TTC549 (cell line): ENCODE measurements at regions not wholly inside any gene's neighbourhood (a gene's known extent, or its start where the extent isn't known, plus 50 kb on each side); places are given as distances from the start of the nearest gene placed in this dataset.

Experiments
- FAIRE-seq: peaks from 2 replicates; lab custom pipeline; 2012; peaks lifted over from hg19 to GRCh38; lab: Jason Lieb, UNC

DNA sequence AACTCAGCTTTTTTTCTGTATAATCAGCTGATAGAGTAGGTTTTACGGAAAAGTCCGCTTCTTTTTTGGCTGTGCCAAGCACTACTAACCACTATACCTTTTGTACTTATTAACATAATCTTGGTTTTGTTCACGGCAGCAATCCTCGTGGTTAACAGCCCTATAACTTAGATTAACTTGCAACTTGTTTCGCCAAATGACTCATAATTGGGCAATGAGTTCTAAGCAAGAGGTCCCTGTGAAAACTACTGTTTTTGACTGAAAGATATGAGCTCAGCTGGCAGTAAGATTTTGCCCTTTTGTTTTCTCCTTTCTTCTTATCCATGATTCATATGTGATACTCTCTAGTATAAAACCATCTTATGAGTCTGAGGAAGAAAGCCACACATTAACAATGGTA is 345.0 kb upstream of the PCDH15 start:
- FAIRE-seq, result no peak

DNA sequence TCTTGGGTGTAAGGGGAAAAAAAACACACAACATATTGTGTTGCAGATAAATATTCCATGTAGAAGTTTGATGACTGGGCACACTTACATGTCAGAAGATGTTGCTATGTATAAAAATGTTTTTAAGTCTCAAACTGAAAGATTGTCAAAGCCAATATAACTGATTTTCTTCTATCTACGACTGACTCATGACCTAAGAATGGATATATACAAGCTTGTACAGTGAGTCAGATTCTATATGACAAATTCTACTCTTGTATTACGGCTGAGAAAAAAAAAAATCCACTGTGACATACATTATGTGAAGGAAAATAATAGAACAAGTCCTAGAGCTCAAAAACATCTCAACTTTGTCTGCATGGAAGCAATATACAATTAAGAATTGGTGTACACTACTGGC is 343.0 kb upstream of the PCDH15 start:
- FAIRE-seq, result no peak

DNA sequence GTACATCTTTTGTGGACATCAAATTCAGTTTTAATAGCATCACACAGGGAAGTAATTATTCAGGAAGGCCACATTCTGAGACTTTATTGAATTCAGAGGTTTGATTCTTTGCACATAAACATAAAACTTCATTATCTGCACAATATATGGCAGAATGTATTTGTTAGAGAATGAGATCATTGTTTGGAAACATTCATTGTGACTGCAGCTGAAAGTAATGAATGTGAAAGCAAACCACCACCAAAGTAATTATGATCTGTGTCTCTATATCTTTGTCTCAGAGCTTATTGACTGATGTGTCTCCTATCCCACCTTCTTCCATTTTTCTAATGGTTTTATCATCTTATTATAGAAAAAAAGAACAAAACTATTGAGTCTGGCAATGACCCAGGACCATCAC is 340.9 kb upstream of the PCDH15 start:
- FAIRE-seq, result no peak

DNA sequence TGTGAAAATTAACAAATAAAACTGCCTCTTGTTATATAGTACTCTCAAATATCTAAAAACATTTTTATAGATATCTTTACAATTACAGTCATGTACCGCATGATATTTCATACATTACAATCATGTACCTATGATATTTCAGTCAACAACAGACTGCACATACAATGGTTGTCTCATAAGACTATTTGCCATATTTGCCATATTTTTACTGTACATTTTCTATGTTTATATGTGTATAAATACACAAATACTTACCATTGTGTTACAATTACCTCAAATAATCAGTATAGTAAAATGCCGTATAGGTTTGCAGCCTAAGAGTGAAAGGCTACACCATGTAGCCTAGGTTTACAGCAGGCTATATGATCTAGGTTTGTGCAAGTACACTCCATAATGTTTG is 336.0 kb upstream of the PCDH15 start:
- FAIRE-seq, result no peak

DNA sequence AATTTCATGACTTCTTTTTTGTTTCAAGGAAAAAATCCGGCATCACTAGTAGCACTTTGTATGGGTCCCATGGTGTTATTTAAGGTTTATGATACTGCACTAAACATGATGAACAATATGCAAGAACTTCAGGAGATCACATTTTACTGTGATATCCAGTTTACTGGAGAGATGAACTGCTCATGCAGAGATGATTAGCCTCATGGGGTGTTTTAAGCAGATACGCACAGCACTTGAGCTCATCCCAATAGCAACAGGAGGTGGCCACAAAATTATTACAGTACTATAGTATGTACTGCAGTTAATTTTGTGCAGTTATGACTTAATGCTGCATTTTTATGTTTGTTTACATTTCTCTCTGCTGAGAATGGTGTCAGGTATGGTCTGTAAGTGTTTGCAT is 303.7 kb upstream of the PCDH15 start:
- no peak for FAIRE-seq

DNA sequence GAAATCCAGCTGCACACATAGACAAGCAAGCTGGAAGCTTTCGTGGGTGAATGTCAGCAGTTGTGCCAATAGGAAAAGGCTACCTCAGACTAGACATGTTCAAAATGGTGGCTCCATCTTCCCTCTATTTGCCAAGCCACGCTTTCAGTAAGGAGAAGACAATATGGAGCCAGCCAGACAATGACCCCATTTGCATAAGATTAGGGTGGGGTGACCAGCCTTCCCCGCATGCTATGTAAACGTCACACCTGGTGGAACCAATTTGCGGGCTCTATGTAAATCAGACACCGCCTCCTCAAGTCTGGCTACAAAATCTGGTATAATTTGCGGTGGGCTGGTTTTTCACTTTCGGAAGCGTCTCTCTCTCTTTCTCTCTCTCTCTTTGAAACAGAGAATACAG is 297.4 kb upstream of the PCDH15 start:
- FAIRE-seq, result no peak

DNA sequence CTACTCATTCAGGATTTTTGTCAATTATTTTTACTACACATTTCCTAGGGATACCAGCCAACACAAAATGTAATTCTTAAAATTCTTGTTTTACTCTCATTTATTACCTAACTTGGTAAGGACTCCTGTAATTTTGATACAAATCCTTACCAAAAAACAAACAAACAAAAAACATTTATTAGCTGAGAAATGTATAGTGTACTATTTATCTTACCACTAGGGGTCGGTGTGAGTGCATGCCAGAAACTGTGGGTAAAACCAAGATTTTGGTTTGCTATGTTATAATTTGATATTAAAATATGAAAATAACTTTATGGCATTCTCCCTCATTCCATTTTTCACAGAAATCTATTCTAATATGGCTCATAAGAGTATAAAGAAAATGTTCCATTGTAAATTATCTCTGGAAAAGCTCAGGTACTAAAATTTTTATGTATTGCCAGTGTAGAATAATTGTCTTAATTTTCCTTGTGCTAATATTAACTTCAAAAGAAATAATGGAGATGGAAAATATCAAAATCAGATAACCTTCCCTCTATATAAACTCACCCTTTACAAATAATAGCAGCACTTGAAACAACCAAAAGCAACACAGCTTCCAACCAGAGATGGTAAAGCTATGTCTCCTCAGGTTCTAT is 290.8 kb upstream of the PCDH15 start:
- peak; percentile 77 for FAIRE-seq

DNA sequence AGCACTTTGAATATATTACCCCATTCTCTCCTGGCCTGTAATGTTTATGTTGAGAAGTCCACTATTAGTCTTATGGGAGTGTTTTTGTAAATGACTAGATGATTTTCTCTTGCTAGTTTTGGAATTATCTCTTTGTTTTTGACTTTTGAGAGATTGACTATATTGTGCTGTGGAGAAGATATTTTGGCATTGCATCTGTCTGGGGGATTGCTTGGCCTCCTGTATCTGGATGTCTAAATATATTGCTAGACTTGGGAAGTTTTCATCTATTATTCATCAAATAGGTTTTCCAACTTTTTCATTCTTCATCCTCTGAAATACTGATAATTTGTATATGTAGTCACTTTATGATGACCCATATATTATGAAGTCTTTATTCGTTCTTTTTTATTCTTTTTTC is 277.1 kb upstream of the PCDH15 start:
- FAIRE-seq, result no peak

DNA sequence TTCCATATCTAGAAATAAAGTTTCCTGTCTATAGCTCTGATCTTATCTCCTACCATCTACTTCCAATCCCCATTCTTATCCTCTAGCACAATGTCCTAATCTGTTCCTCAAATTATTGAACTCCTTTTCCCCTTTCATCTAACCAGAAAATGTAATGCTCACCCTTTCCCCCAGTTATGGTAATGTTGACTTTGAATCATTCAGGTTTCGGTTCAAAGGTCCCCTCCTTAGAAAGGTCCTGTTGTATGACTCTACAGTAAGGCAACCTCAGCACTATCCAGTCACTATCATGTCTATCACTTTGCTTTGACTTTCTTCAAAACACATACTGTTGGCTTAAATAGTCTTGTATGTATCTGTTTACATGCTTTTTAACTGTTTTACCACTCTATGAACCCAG is 264.2 kb upstream of the PCDH15 start:
- no peak for FAIRE-seq

DNA sequence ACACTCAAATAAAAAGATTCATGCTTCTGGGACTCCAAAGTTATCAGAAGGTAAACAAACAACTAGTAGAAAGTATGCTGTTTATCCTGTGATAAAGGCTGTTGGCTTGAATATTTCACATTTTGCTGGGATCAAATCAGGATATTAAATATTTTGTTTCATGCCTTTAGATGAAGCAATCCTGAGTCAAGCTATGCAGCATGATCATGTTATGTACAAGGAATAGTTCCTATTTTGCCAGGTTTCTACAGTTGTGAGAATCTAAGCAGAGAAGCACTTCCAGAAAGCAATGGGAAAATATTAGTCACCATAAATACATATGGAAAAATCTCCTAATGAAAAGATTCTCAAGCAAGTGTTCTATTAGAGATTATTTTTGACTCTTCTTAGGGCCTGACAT is 262.8 kb upstream of the PCDH15 start:
- no peak for FAIRE-seq

DNA sequence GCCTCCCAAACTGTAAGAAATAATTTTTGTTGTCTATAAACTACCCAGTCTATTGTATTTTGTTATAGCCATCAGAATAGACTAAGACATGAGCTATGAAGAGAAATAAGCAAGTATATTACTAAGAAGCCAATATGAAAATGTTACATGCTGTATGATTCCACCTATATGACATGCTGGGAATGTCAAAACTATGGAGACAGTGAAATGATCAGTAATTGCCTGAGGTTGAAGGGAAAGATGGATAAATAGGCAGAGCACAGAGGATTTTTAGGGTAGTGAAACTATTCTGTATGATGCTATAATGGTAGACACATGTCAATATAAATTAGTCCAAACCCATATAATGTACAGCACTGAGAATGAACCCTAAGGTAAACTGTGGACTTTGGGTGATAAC is 261.3 kb upstream of the PCDH15 start:
- no peak for FAIRE-seq

DNA sequence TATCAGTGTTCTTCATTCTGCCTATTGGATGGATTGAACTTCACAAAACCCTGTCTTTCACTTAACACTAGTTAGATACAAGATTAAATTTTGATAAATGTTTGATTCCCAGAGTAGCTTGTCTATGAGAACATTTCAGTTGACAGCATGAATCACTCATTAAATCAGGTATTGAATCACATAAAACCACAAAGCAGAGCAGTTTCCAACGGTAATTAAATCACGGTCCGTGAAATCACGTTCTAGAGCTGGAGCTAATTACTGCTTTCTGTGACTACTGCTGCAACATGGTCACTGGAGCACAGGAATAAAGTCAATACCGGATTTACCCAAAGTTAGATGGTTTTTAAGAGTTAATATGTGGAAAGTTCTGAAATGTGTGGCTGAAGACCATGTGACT is 257.8 kb upstream of the PCDH15 start:
- FAIRE-seq, result no peak

DNA sequence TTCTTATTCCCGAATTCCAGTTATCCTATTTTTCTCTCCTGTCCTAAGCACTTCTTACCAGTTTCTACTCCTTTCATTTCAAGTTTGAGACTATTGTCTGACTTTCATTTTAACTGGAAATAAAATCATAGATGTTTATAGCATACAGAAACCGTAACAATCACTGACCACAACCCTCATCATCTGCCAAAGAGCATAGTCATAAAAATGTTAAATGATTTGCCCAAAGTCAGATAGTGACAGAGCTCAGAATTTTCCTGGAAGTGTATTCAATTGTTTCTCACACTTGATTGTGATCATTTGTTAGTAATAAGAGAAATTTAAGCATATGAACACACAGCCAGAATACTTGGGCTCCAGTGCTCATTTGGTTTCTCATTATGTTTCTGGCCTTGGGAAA is 250.5 kb upstream of the PCDH15 start:
- no peak for FAIRE-seq

DNA sequence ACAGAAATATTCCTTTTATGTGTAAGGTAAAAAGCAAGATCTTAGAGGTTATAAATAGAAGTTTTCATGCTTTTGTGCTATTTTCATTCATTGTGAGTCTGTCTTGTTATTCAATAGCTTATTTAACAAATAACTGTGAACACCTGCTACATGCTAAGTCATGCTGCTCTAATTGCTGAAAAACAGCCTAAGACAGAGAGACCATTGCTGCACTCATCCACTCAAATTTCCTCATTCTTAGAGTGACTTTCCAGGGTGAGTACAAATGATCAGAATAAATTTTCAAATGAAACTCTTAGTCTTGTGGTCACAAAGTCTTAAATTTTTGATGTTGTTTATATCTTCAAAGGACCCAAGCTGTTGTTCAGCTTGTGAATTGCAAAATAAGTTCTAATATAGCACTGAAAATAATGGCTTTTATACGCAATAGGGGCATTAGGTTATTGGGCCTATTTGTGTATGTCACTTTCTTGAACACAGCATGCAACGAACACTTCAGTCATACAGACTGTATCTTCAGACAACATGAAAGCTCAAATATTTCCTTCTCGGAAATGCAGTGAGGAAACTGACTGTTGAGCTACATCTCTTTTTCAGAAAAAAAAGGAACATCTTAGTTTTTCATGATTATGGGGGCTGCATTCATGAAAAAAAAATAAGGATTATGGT is 247.9 kb upstream of the PCDH15 start:
- FAIRE-seq, result no peak

DNA sequence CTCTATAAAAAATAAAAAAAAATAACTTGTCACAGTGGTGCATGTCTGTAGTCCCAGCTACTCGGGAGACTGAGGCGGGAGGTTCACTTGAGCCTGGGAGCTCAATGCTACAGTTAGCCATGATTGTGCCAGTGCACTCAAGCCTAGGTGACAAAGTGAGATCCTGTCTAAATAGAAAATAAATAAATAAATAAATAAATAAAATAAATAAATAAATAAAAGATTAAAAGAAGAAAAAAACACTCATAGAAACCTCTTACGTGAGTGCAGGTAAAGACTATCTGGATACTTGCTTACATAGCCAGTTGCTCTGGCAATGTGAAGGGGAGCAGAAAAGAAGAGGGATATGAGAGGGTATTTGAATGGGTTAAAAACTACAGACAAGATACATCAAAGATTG is 242.5 kb upstream of the PCDH15 start:
- no peak for FAIRE-seq

DNA sequence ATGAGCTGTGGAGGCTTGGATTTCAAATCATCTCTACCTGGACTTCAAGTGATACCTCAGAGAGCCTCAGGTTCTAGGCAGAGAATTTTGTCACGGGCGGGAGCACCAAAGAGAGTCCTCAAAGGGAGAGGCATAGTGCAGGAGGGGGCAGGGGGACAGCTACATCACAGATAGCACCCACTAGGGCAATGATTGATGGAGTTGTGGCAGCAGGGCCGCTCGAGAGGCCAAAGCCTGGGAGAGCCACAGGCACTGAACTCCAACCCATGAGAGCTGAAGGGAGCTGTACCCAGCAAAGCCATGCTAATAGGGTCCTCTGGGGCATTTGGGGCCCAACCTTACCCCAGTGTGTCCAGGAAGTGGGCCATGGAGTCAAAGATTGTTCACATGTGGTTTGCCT is 232.0 kb upstream of the PCDH15 start:
- FAIRE-seq, result no peak

DNA sequence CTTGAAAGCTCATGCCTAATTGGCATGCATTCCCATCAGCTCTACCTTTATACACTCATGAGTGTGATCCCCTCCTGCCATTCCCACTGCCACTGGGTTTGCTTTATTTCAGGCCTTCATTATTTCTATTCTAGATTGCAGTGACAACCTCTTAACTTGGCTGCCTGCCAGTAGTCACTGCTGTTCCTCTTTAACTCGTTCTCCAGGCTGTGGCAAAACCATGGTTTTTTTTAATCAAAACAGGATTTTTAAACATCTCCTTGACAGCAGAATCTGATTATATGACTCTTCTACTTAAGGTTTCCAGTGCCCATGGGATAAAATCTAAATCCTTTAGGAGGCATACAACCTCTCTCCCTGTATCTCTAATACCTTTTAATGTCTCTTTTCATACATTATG is 223.7 kb upstream of the PCDH15 start:
- FAIRE-seq, result no peak

DNA sequence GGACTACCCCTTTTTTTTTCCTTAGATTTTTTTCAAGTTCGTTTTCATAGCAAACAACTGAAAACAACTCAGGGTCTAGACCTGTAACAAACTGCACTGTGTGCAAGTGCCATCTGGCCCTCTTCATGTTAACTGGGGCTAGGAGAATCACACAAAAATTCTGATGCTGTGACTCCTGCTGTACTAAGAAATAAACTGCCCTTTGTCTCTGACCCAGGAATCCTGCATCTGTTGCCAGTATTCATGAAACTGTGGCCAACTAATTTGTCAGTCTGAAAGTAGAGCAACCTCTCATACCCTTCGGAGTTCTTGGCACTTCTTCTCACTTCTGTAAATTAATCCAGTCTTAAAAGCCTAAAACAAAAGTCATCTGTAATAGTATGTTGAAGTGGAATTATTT is 218.4 kb upstream of the PCDH15 start:
- no peak for FAIRE-seq

DNA sequence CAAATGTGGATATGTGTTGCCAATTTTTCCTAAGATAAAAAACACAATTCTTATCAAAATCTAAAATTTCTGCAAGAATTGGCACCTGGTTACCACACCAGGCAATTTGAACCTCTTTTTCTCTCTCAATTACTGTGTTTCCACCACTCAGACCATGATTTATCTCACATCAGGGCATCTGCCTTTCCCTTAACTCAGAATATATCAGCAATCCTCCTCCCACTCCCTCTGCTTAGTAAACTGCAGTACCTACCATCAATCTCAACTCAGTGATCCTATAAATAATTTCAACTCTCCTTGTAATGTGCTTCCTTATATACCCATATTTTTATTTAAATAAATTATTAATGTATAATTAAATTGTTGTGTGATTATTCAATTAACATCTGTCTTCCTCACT is 212.3 kb upstream of the PCDH15 start:
- no peak for FAIRE-seq

DNA sequence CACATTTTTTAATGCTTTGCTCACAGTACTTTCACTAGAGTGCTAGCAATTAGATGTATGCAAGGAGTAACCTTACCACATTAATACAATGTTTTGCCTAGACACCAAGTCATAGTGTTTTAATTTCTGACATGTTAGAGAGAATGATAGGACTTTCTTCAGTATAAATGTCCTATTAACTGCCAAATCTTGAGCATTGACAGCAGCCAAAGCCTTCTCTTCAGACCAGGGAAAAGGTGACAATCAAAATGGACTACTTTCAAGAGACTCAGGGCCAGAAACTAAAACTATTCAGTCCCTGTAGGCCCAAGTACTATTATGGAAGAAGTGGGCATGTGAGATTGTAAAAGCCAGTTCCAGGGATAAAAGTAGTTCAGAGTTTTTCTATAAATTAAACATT is 201.4 kb upstream of the PCDH15 start:
- no peak for FAIRE-seq

DNA sequence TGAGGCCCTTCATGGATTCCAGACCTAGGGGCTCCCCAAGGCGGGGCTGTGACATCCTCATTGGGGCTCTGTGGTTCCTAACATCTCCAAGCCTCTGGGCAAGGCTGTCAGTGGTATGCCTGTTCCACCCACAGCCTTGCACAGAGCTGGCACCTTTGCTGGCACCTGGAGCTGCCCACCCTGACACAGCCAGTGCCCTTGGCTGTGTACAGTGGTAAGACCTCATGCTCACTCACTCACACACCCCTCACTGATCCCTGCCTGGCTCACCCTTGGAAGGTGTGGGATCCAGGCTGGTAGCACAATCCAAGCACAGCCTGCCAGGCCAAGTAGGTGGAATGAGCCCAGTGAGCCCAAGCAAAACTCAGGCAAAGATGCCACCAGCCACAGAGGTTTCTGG is 200.4 kb upstream of the PCDH15 start:
- FAIRE-seq, result no peak

DNA sequence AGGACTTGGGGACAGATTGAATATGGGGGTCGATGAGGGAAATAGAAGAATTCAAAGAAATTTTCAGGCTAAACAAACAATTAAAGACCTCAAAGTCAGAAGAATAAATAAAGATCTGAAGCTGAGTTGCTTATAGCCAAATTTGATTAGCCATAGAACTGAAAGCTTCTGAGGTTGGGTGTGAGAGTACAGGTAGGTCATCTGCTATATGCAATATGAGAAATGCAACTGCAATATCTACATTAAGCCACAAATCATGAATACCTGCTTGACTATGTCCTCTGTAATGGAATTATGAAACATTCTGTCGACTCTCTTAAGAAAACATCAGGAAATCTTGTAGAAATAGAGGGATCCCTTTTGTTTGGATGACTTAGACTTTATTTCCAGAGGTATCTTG is 192.1 kb upstream of the PCDH15 start:
- no peak for FAIRE-seq

DNA sequence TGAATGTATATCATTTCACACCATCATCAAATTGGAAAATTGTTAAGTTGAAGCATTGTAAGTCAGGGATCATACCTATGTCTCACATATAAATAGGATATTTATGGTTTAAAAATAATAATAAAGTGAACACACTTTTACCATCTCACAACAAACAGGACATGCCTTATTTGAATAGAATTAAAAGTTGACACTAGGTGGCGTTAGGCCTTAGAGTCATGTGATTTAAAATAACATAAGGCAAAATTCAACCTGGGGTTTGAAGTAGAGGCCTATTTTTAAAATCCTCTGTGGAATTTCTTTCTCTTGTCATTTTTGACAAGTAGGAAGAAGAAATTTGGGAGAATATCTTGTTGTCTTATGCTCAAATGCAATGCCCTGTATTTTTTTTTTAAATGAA is 184.7 kb upstream of the PCDH15 start:
- peak; percentile 5 for FAIRE-seq

DNA sequence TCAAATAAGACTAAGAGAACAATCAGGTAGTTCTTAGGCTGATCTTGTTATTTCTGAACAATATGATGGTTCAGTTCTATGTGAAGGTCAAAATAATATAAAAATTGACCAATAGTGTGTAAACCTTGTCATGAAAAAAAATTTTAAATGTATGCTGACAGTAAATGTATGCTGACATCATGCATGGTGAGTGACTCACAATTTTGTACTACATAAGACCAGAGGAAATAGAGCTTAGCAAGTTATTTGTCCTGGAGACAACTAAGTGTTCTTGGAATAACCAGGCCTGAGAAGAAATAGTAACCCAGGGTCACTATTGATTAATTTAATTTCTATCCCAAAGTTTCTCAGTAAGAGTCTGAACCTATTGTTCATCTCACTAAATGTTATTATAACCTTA is 182.2 kb upstream of the PCDH15 start:
- FAIRE-seq, result no peak
